H9 (cell line): ENCODE measurements at regions not wholly inside any gene's neighbourhood (a gene's known extent, or its start where the extent isn't known, plus 50 kb on each side); places are given as distances from the start of the nearest gene placed in this dataset.

Source experiments
- DNase-seq: peaks from one replicate; pipeline ENCODE4 v3.0.0-alpha.2; 2017
- H2AFZ ChIP-seq: one replicate; pipeline ENCODE4 v1.6.1; 2013; ENCODE audit warnings: mild to moderate bottlenecking, low read length, control low read depth, moderate library complexity
- H2AK5ac ChIP-seq: 2 replicates; pipeline ENCODE4 v1.6.1; 2013; ENCODE audit warnings: low read length, control low read depth, mixed read lengths; ENCODE audit not compliant: insufficient read length
- H2BK120ac ChIP-seq: one replicate; pipeline ENCODE4 v1.6.1; 2013; ENCODE audit warnings: low read depth, mild to moderate bottlenecking, low read length, control low read depth, inconsistent platforms; ENCODE audit not compliant: poor library complexity, severe bottlenecking
- H2BK12ac ChIP-seq: 2 replicates; pipeline ENCODE4 v1.6.1; 2013; ENCODE audit warnings: low read length, control low read depth, mixed read lengths, low read depth; ENCODE audit not compliant: insufficient read length
- H2BK15ac ChIP-seq: 2 replicates; pipeline ENCODE4 v1.6.1; 2013; ENCODE audit warnings: low read depth, low read length, control low read depth
- H2BK20ac ChIP-seq: one replicate; pipeline ENCODE4 v1.6.1; 2013; ENCODE audit warnings: low read depth, mild to moderate bottlenecking, low read length, control low read depth, inconsistent platforms; ENCODE audit not compliant: poor library complexity, severe bottlenecking
- H2BK5ac ChIP-seq: 2 replicates; pipeline ENCODE4 v1.6.1; 2013; ENCODE audit warnings: low read length, control low read depth, mixed read lengths; ENCODE audit not compliant: insufficient read length
- H3K14ac ChIP-seq: 2 replicates; pipeline ENCODE4 v1.6.1; 2013; ENCODE audit warnings: low read length, control low read depth; ENCODE audit not compliant: insufficient read depth
- H3K18ac ChIP-seq: 2 replicates; pipeline ENCODE4 v1.6.1; 2013; ENCODE audit warnings: low read depth, mild to moderate bottlenecking, mixed read lengths, low read length, control low read depth; ENCODE audit not compliant: insufficient read length
- H3K23ac ChIP-seq: 2 replicates; pipeline ENCODE4 v1.6.1; 2013; ENCODE audit warnings: low read length, control low read depth, mixed read lengths, low read depth; ENCODE audit not compliant: insufficient read length
- H3K23me2 ChIP-seq: 2 replicates; pipeline ENCODE4 v1.6.1; 2013; ENCODE audit warnings: low read depth, mild to moderate bottlenecking, mixed read lengths, low read length, control low read depth; ENCODE audit not compliant: insufficient read length, poor library complexity, severe bottlenecking
- H3K27ac ChIP-seq: 2 replicates; pipeline ENCODE4 v1.5.1; 2013; ENCODE audit warnings: low read length, control low read depth, mixed read lengths, low read depth; ENCODE audit not compliant: insufficient read length
- H3K27me3 ChIP-seq: 2 replicates; pipeline ENCODE4 v1.6.1; 2013; ENCODE audit warnings: low read length, control low read depth, inconsistent platforms; ENCODE audit not compliant: insufficient read depth
- H3K4ac ChIP-seq: 2 replicates; pipeline ENCODE4 v1.6.1; 2013; ENCODE audit warnings: low read depth, mild to moderate bottlenecking, control low read depth, inconsistent platforms, low read length, moderate library complexity
- H3K4me1 ChIP-seq: 2 replicates; pipeline ENCODE4 v1.6.1; 2013; ENCODE audit warnings: low read length, control low read depth, inconsistent platforms; ENCODE audit not compliant: insufficient read depth
- H3K4me2 ChIP-seq: 2 replicates; pipeline ENCODE4 v1.6.1; 2013; ENCODE audit warnings: low read length, control low read depth, mixed read lengths; ENCODE audit not compliant: insufficient read length, insufficient read depth
- H3K56ac ChIP-seq: 2 replicates; pipeline ENCODE4 v1.6.1; 2013; ENCODE audit warnings: low read depth, mild to moderate bottlenecking, mixed read lengths, low read length, control low read depth; ENCODE audit not compliant: insufficient read length
- H3K79me1 ChIP-seq: 2 replicates; pipeline ENCODE4 v1.6.1; 2013; ENCODE audit warnings: low read depth, mild to moderate bottlenecking, moderate library complexity, low read length, control low read depth, inconsistent platforms; ENCODE audit not compliant: insufficient read depth, poor library complexity, severe bottlenecking
- H3K79me2 ChIP-seq: 2 replicates; pipeline ENCODE4 v1.6.1; 2013; ENCODE audit warnings: low read length, control low read depth, inconsistent platforms; ENCODE audit not compliant: insufficient read depth
- H3K9ac ChIP-seq: 2 replicates; pipeline ENCODE4 v1.6.1; 2013; ENCODE audit warnings: low read length, control low read depth, mixed read lengths; ENCODE audit not compliant: insufficient read length; ENCODE audit errors: extremely low read depth
- H3K9me3 ChIP-seq: one replicate; pipeline ENCODE4 v1.6.1; 2013; ENCODE audit warnings: low read depth, low read length, inconsistent platforms; ENCODE audit not compliant: control insufficient read depth
- H3T11ph ChIP-seq: one replicate; pipeline ENCODE4 v1.6.1; 2013; ENCODE audit warnings: mild to moderate bottlenecking, low read length, control low read depth, inconsistent platforms
- H4K20me1 ChIP-seq: one replicate; pipeline ENCODE4 v1.6.1; 2013; ENCODE audit not compliant: control insufficient read depth, insufficient read length, insufficient read depth
- H4K5ac ChIP-seq: 2 replicates; pipeline ENCODE4 v1.6.1; 2013; ENCODE audit warnings: low read depth, mild to moderate bottlenecking, mixed read lengths, low read length, control low read depth; ENCODE audit not compliant: insufficient read length
- H4K8ac ChIP-seq: replicated peaks from 2 replicates; pipeline ENCODE4 v1.6.1; 2013; ENCODE audit warnings: low read length, control low read depth, mixed read lengths, low read depth; ENCODE audit not compliant: insufficient read length
- H4K91ac ChIP-seq: 2 replicates; pipeline ENCODE4 v1.6.1; 2013; ENCODE audit warnings: low read depth, mild to moderate bottlenecking, moderate library complexity, mixed read lengths, low read length, control low read depth; ENCODE audit not compliant: insufficient read length
- H3K27ac Mint-ChIP-seq, 3 experiments: 2 replicates in 2 of 3; 3 replicates in 1 of 3; pipeline ENCODE4 v1.8.0; 2020 to 2021; ENCODE audit warnings: mixed read lengths in 3 of 3, mild to moderate bottlenecking in 1 of 3, moderate library complexity in 1 of 3
- H3K27me3 Mint-ChIP-seq: 2 replicates; pipeline ENCODE4 v1.8.0; 2021; ENCODE audit warnings: low read depth, mild to moderate bottlenecking, moderate library complexity, mixed read lengths
- H3K36me3 Mint-ChIP-seq, 3 experiments: 2 replicates in 2 of 3; 3 replicates in 1 of 3; pipeline ENCODE4 v1.8.0; 2020 to 2021; ENCODE audit warnings: low read depth in 3 of 3, mixed read lengths in 3 of 3; ENCODE audit not compliant: insufficient read depth in 1 of 3
- H3K4me1 Mint-ChIP-seq, 2 experiments: 2 replicates each; pipeline ENCODE4 v1.8.0; 2020; ENCODE audit warnings: mixed read lengths in 2 of 2
- H3K4me3 Mint-ChIP-seq, 2 experiments: 2 replicates in 1 of 2; 3 replicates in 1 of 2; pipeline ENCODE4 v1.8.0; 2020 to 2021; ENCODE audit warnings: mild to moderate bottlenecking in 2 of 2, mixed read lengths in 2 of 2, moderate library complexity in 1 of 2
- H3K9me3 Mint-ChIP-seq, 2 experiments: 2 replicates in 1 of 2; 3 replicates in 1 of 2; pipeline ENCODE4 v1.8.0; 2020; ENCODE audit warnings: mild to moderate bottlenecking in 2 of 2, mixed read lengths in 2 of 2, moderate library complexity in 1 of 2
- WGBS: extraction: QIAGEN DNeasy Blood & Tissue Kit; methylation state at CpG from one replicate; pipeline ENCODE4 v1.1.7; 2013; ENCODE audit warnings: missing lambda C conversion rate, low lambda C conversion rate, mixed read lengths; ENCODE audit not compliant: insufficient read length; ENCODE audit errors: extremely low coverage; 5-methylcytosine and 5-hydroxymethylcytosine counted together
- TF ChIP-seq, protein P1 (sequence below): fragments of 200-600 bp; sonication (generic); conservative IDR thresholded peaks from 3 replicates; pipeline ENCODE4 v1.8.0; 2021; ENCODE audit warnings: antibody characterized with exemption, mild to moderate bottlenecking

DNA sequence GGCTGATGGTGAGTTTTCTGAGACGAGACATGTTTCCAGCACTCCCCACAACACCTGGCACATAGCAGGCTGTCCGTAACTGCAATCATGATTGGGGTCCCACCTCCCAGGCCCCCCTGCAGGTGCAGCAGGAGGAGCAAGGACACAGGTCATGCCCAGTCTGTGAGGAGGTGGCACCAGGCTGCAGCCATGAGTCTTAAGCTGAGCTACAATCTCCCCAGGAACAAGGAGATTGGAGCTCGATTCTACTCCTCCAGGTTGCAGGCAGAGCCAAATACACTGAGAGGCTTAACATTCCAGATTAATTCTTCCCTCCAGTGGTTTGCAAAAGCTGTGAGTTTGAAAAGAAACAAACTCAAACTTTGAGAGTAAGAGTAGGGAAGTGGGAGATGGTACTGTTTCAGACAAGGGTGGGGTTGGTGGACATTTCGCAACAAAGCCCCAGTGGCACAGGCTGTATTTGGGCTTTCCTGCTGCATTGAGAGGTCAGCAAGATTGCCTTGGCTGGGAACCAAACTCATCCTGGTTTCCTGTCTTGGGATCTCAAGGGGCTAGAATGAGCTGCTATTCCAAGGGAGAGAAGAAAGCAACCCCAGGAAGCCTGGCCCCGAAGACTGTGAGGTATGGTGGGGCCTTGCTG lies 64.8 kb upstream of the GALNT2 start:
- H3K9ac ChIP-seq = no peak overlapping the region
- H4K91ac ChIP-seq = no peak overlapping the region
- H2BK5ac ChIP-seq = no peak overlapping the region
- H3K56ac ChIP-seq = no peak overlapping the region
- no CpG with 5 or more reads among the region's 5 CpGs for WGBS
- peak overlapping the region; percentile 58; the same call in 1 of the 2 replicates for H3K14ac ChIP-seq
- no peaks in the 10 kb centered on the region for H3K4me1 ChIP-seq
- no peak overlapping the region for H3K4ac ChIP-seq
- H3K23ac ChIP-seq = no peak overlapping the region
- H3K27me3 ChIP-seq = no peaks in the 10 kb centered on the region
- H2BK120ac ChIP-seq = no peak overlapping the region
- no peak for DNase-seq
- H3T11ph ChIP-seq = no peak overlapping the region
- peaks cover 2% of the 10 kb centered on the region for H3K23me2 ChIP-seq
- Mint-ChIP-seq H3K27me3 (peaks cover 3% of the 10 kb centered on the region; the same call in 1 of the 2 replicates), H3K4me3 (no peak overlapping the region), H3K36me3 (no peaks in the 10 kb centered on the region), H3K27ac (no peak overlapping the region), H3K9me3 (no peaks in the 10 kb centered on the region), H3K4me1 (peaks cover 9 to 23% of the 10 kb centered on the region in 2 experiments)
- no peak overlapping the region for H3K18ac ChIP-seq
- TF ChIP-seq, protein P1, sequence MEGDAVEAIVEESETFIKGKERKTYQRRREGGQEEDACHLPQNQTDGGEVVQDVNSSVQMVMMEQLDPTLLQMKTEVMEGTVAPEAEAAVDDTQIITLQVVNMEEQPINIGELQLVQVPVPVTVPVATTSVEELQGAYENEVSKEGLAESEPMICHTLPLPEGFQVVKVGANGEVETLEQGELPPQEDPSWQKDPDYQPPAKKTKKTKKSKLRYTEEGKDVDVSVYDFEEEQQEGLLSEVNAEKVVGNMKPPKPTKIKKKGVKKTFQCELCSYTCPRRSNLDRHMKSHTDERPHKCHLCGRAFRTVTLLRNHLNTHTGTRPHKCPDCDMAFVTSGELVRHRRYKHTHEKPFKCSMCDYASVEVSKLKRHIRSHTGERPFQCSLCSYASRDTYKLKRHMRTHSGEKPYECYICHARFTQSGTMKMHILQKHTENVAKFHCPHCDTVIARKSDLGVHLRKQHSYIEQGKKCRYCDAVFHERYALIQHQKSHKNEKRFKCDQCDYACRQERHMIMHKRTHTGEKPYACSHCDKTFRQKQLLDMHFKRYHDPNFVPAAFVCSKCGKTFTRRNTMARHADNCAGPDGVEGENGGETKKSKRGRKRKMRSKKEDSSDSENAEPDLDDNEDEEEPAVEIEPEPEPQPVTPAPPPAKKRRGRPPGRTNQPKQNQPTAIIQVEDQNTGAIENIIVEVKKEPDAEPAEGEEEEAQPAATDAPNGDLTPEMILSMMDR = no peak
- H3K27ac ChIP-seq = no peak overlapping the region
- H3K9me3 ChIP-seq = no peaks in the 10 kb centered on the region
- no peak overlapping the region for H2AFZ ChIP-seq
- no peak overlapping the region for H2AK5ac ChIP-seq
- no peak overlapping the region for H2BK12ac ChIP-seq
- H4K20me1 ChIP-seq = no peaks in the 10 kb centered on the region
- H3K79me2 ChIP-seq = no peaks in the 10 kb centered on the region
- H3K79me1 ChIP-seq = no peaks in the 10 kb centered on the region
- H4K5ac ChIP-seq = no peak overlapping the region
- no peak overlapping the region for H2BK20ac ChIP-seq
- no peak overlapping the region for H3K4me2 ChIP-seq
- no peak overlapping the region for H4K8ac ChIP-seq
- H2BK15ac ChIP-seq = no peak overlapping the region
